HUES6 (cell line): ENCODE measurements at regions not wholly inside any gene's neighbourhood (a gene's known extent, or its start where the extent isn't known, plus 50 kb on each side); places are given as distances from the start of the nearest gene placed in this dataset.

ENCODE experiments used
- H3K27ac ChIP-seq: 2 replicates; pipeline ENCODE4 v1.7.0; 2013; ENCODE audit warnings: low read depth, mild to moderate bottlenecking, low read length, inconsistent platforms
- H3K27me3 ChIP-seq: 2 replicates; pipeline ENCODE4 v1.6.1; 2013; ENCODE audit warnings: low read length; ENCODE audit not compliant: control insufficient read depth, insufficient read depth
- H3K36me3 ChIP-seq: 2 replicates; pipeline ENCODE4 v1.6.1; 2013; ENCODE audit warnings: low read length; ENCODE audit not compliant: control insufficient read depth, insufficient read depth
- H3K4me1 ChIP-seq: 2 replicates; pipeline ENCODE4 v1.6.1; 2013; ENCODE audit warnings: low read length; ENCODE audit not compliant: control insufficient read depth, insufficient read depth
- H3K4me3 ChIP-seq: 2 replicates; pipeline ENCODE4 v1.5.1; 2013; ENCODE audit warnings: low read depth, low read length
- H3K9ac ChIP-seq: one replicate; pipeline ENCODE4 v1.6.1; 2013; ENCODE audit warnings: mild to moderate bottlenecking, low read length
- H3K9me3 ChIP-seq: 2 replicates; pipeline ENCODE4 v1.6.1; 2013; ENCODE audit warnings: low read depth, low read length; ENCODE audit not compliant: control insufficient read depth, insufficient read depth

DNA sequence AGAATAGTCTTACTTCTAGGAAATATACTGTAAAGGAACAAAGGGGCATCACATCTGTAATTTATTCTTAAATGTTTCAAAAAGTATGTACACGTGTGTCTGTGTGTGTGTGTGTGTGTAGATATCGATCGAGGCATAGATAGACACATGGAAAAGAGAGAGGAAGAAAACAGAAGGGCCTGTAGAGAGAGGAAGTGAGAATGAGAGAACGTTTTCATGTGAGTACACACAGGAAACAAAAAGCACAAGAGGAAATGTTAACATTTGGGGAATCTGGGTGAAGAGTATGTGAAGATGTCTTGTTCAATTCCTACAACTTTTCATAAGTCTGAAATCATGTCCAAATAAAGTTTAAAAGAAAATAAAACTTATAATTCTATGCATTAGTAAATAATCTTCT, 286.5 kb upstream of the SORCS1 start:
- Histone ChIP-seq H3K9me3 (no peaks in the 10 kb centered on the region), H3K36me3 (no peaks in the 10 kb centered on the region), H3K27me3 (no peaks in the 10 kb centered on the region), H3K27ac (no peak overlapping the region), H3K4me1 (no peaks in the 10 kb centered on the region; the same call in 1 of the 2 replicates), H3K4me3 (no peak overlapping the region), H3K9ac (no peak overlapping the region)

DNA sequence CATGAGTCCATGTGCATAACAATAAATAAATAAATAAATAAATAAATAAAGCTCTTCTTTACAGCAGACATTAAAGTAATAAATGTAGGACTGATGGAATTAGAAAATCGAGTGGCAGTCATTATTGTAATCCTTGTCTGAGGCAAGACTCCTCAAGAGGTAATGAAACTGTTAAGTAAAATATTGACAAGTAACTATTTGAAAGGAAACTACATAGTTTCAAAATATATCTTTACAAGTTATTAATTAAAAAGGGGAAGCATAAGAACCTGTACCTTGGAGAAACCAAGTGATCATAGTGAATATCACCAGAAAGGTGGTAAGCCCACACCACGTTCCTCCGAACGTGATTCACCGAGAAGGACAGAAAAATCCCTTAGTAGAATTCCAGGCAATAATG, 285.6 kb upstream of the SORCS1 start:
- no peak overlapping the region for H3K4me3 ChIP-seq
- H3K4me1 ChIP-seq, result no peaks in the 10 kb centered on the region; the same call in 1 of the 2 replicates
- no peak overlapping the region for H3K27ac ChIP-seq
- no peak overlapping the region for H3K9ac ChIP-seq
- H3K36me3 ChIP-seq, result no peaks in the 10 kb centered on the region
- H3K9me3 ChIP-seq, result no peaks in the 10 kb centered on the region
- no peaks in the 10 kb centered on the region for H3K27me3 ChIP-seq

DNA sequence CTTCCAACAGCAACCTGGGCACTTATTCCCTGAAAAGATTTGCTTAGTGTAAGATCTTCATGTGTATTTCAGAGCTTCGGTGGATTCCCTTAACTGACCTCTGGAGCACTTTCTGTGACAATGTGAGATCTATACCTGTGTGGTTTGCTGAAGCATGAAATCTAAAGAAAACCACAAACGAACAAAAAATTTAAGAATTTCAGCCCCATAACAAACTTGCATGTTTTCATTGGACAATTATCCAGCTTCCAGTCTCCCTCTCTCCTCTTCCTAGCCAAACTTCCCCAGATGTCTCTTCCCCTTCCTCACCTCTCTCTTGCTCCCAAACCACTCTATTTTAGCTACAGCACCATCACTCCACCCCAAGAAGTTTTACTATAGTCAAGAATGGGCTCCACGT, 279.9 kb upstream of the SORCS1 start:
- H3K9ac ChIP-seq, result no peak overlapping the region
- no peaks in the 10 kb centered on the region for H3K9me3 ChIP-seq

DNA sequence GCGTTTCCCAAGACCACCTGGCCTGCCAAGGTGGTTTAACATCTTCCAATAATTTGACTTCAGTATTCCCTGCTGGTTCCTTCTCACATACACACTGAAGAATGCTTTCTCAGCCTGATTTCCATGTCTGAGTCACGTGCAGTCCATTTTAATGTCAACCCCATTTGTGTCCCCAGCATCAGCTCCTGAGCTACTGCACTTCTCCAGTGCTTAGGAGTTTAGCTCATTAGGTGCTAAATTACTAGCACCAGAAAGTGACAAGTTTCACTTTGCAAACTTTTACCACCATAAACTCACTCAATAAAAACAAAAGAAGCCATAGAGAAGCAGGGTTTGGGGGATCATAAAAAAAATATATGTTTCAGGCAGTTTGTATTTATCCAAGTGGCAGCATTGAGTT, 279.3 kb upstream of the SORCS1 start:
- Histone ChIP-seq H3K9me3 (no peaks in the 10 kb centered on the region), H3K36me3 (no peaks in the 10 kb centered on the region), H3K4me3 (no peak overlapping the region), H3K27ac (no peak overlapping the region), H3K9ac (no peak overlapping the region), H3K27me3 (no peaks in the 10 kb centered on the region), H3K4me1 (no peaks in the 10 kb centered on the region)

More for the DNA sequence above, 279.9 kb upstream of the SORCS1 start:
- Histone ChIP-seq H3K27me3 (no peaks in the 10 kb centered on the region), H3K36me3 (no peaks in the 10 kb centered on the region), H3K4me1 (no peaks in the 10 kb centered on the region), H3K27ac (no peak overlapping the region), H3K4me3 (no peak overlapping the region)

DNA sequence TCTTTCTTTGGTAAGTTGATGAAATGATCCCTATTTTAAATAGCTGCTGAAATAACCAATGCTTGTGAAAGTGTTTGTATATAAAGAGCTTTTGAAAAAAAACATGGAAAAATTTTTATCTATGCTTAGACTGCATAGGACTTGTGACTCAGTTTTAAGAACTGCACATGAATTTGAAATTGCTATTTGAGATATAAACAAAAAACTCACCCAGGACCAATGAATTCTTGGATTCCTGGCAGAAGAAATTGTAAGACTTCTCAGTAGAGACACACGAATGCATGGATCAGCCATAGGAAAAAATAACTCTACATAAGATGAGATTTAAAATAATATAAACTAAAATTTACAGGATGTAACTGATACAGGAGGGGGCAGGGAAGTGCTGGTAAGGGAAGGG, 278.8 kb upstream of the SORCS1 start:
- H3K4me3 ChIP-seq, result no peak overlapping the region
- no peaks in the 10 kb centered on the region for H3K4me1 ChIP-seq
- no peak overlapping the region for H3K9ac ChIP-seq
- no peaks in the 10 kb centered on the region for H3K27me3 ChIP-seq
- H3K9me3 ChIP-seq, result no peaks in the 10 kb centered on the region
- H3K27ac ChIP-seq, result no peak overlapping the region
- no peaks in the 10 kb centered on the region for H3K36me3 ChIP-seq

DNA sequence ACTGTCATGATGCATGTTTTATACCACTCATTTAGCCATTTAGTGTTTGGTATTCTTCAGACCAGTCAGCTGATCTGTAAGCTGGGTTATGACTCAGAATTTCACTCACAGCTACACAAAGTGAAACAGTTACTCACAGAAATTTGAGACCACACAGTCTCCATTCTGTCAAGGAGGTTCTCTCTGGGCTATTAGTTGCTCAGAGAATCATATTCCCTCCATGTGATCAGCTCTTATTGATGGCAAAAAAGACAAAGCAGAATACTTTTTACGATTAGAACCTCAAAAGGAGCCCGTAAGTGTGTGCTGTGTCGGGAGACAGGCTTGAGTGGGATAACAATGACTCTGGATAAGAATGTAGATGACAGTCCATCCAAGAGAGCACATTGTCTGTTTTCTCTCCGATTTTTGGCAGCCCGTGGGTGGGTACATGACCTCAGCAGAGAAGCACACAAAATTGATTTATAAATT, 277.6 kb upstream of the SORCS1 start:
- Histone ChIP-seq H3K9ac (no peak overlapping the region), H3K36me3 (no peaks in the 10 kb centered on the region), H3K27me3 (no peaks in the 10 kb centered on the region), H3K9me3 (no peaks in the 10 kb centered on the region), H3K4me1 (no peaks in the 10 kb centered on the region), H3K4me3 (no peak overlapping the region), H3K27ac (no peak overlapping the region)

DNA sequence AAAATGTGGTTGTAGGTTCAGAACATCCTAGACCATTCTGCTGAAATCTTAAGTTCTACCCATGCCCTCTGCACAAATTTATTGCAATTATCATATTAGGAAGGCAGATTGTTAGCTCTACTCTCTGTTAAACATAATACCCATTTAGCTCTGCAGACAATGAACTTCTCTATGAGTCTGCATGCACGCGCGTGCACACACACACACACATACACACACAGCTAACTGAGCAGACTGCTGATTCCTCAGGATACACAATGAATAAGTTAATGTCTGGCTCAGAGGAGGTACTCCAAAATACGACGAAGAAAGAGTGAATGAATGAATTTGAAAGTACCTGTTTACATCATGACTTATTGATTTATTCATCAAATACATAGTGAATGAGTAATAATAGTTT, 276.2 kb upstream of the SORCS1 start:
- Histone ChIP-seq H3K4me1 (no peaks in the 10 kb centered on the region), H3K4me3 (no peak overlapping the region), H3K27me3 (no peaks in the 10 kb centered on the region), H3K36me3 (no peaks in the 10 kb centered on the region), H3K27ac (no peak overlapping the region), H3K9me3 (no peaks in the 10 kb centered on the region), H3K9ac (no peak overlapping the region)

DNA sequence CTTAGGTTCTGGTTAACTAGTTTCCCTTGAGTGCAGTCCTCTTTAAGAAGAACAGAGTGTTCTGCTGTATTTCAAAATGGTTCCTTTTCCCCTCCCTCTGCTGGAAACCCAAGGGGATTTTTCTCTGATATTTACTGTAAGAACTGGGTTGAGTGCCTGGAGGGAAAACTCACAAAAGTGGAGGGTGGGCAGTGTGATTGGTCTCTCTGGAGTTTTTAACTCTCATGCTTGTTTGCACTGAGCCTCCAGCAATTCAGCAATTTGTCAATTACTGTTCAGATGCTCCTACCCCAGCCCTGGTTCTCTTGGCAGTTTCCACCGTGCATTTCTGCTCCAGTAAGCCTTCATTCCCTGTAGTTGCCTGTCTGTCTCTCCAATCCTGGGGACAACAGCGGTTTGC, 273.4 kb upstream of the SORCS1 start:
- no peak overlapping the region for H3K9ac ChIP-seq
- H3K9me3 ChIP-seq, result no peaks in the 10 kb centered on the region
- H3K27me3 ChIP-seq, result no peaks in the 10 kb centered on the region
- no peak overlapping the region for H3K27ac ChIP-seq
- H3K4me3 ChIP-seq, result no peak overlapping the region
- no peaks in the 10 kb centered on the region for H3K4me1 ChIP-seq
- no peaks in the 10 kb centered on the region for H3K36me3 ChIP-seq

DNA sequence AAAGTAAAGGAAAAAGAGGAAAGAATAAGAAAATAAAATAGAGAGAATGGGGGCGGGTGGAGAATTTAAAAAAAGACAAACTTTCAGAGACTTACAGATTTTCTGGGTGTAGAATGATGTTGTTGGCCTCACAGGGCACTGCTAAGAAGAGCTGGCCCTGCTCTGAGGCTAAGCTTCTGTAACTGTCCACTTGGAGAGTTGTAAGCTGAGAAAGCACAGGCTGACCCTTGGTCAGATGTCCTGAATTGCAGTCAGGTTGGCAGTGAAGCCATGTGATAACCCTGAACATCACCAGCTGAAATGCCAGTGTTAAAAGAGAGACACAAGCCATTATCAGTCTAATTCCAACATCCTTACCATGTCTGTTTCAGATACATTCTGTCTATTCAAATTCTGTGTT, 272.1 kb upstream of the SORCS1 start:
- Histone ChIP-seq H3K4me1 (no peaks in the 10 kb centered on the region), H3K9ac (no peak overlapping the region), H3K27me3 (no peaks in the 10 kb centered on the region), H3K27ac (no peak overlapping the region), H3K9me3 (no peaks in the 10 kb centered on the region), H3K36me3 (no peaks in the 10 kb centered on the region), H3K4me3 (no peak overlapping the region)

DNA sequence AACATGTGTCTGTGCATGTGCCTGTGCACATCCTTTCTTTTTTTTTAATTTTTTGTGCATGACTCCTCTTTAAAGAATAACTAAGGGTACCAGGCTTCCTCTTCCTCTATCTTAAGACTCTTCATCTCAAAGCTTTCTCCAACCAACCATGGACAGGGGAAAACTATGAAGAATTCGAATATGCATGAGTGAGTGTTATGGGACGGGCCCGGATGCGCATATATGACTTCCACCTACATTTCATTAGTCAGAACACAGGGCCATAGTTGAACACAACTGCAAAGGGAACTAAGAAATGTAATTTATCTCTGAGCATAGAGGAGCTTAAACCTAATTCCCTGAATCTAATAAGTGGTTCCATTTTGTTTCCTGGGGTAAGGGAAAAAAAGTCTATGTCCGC, 270.3 kb upstream of the SORCS1 start:
- no peaks in the 10 kb centered on the region for H3K27me3 ChIP-seq
- no peak overlapping the region for H3K27ac ChIP-seq
- no peaks in the 10 kb centered on the region for H3K4me1 ChIP-seq
- no peaks in the 10 kb centered on the region for H3K36me3 ChIP-seq
- H3K4me3 ChIP-seq, result no peak overlapping the region
- no peaks in the 10 kb centered on the region for H3K9me3 ChIP-seq
- H3K9ac ChIP-seq, result no peak overlapping the region

DNA sequence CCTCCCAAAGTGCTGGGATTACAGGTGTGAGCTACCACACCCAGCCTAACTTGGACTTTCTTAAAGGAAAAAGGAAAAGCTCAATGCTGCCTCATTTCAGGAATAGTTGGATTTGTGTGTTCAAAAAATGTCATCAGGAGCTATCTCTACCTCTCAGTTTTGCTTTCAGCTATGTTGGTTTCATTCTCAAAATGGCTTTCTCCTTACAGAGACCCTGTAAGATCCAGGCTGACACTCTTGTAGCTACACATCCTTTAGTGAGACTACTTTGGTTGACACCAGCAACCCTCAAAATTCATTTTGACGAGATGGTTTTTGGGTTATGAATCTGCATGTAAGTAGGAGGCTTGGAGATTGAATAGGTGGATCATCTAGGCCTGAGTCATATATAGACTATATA, 269.7 kb upstream of the SORCS1 start:
- Histone ChIP-seq H3K9ac (no peak overlapping the region), H3K27me3 (no peaks in the 10 kb centered on the region), H3K4me1 (no peaks in the 10 kb centered on the region), H3K9me3 (no peaks in the 10 kb centered on the region), H3K36me3 (no peaks in the 10 kb centered on the region), H3K27ac (no peak overlapping the region), H3K4me3 (no peak overlapping the region)

DNA sequence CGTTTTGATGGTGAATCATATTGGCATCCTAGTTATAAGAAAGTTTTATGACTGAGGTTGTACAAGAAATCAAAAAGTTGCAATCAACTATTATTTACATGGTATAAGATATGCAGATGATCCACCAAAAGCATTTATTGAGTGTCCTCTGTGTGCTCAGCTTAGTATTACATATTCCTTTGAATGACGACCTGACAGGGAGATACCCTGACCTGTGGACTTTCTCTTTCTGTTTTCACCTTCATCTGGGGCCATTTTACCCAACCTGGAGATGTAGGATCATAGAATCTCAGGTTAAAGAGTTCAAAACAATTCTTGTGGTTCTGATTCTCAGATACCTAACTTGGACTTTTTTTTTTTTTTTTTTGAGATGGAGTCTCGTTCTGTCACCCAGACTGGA, 269.1 kb upstream of the SORCS1 start:
- no peak overlapping the region for H3K27ac ChIP-seq
- H3K4me3 ChIP-seq, result no peak overlapping the region
- H3K27me3 ChIP-seq, result no peaks in the 10 kb centered on the region
- no peaks in the 10 kb centered on the region for H3K36me3 ChIP-seq
- no peaks in the 10 kb centered on the region for H3K9me3 ChIP-seq
- H3K4me1 ChIP-seq, result no peaks in the 10 kb centered on the region
- no peak overlapping the region for H3K9ac ChIP-seq
